ENCODE measurements at regions not wholly inside any gene's neighbourhood (a gene's known extent, or its start where the extent isn't known, plus 50 kb on each side); places are given as distances from the start of the nearest gene placed in this dataset.
"Not testable (repeated sequence)": the region's sequence is repeated elsewhere in the genome, so short reads cannot be mapped to it uniquely, and the experiment has no call there.

- H3K27ac ChIP-seq: no peak overlapping the region
- TF ChIP-seq, protein P1, sequence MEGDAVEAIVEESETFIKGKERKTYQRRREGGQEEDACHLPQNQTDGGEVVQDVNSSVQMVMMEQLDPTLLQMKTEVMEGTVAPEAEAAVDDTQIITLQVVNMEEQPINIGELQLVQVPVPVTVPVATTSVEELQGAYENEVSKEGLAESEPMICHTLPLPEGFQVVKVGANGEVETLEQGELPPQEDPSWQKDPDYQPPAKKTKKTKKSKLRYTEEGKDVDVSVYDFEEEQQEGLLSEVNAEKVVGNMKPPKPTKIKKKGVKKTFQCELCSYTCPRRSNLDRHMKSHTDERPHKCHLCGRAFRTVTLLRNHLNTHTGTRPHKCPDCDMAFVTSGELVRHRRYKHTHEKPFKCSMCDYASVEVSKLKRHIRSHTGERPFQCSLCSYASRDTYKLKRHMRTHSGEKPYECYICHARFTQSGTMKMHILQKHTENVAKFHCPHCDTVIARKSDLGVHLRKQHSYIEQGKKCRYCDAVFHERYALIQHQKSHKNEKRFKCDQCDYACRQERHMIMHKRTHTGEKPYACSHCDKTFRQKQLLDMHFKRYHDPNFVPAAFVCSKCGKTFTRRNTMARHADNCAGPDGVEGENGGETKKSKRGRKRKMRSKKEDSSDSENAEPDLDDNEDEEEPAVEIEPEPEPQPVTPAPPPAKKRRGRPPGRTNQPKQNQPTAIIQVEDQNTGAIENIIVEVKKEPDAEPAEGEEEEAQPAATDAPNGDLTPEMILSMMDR (conservative IDR thresholded peaks at IDR 0.05): no peak
These were observed 105.6 kb upstream of the PLXNA2 start for GRCh38 chr1:208349694-208350330.

DNA sequence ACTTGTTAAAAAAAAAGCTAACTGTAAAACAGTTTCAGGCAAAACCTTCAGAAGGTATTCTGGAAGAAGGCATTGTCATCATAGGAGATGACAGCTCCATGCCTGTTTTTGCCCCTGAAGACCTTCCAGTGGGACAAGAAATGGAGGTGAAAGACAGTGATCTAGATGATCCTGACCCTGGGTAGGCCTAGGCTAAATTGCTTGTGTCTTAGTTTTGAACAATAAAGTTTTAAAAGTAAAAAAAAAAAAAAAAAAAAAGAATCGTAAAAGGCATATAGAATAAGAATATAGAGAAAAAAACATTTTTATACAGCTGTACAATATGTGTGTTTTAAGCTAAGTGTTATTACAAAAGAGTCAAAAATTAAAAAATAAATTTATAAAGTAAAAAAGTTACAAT lies 106.6 kb upstream of the PLXNA2 start:
- TF ChIP-seq, protein P1 (conservative IDR thresholded peaks at IDR 0.05): no peak
- H3K27ac ChIP-seq: no peak overlapping the region

DNA sequence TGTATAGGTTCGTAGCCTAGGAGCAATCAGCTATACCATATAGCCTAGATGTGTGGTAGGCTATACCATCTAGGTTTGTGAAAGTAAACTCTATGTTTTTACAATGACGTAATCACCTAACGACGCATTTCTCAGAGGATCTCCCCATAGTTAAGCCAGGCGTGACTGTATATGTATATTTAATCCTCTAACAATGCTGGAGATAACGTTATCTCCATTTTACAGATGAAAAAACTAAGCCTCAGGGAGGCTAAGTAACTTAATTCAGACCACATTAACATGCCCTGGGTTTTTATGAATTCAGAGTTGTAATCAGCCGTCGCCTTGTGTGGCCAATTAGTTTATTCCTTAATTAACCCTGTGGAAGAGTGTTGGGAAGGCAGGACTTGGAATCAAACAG lies 107.7 kb upstream of the PLXNA2 start:
- TF ChIP-seq, protein P1 (conservative IDR thresholded peaks at IDR 0.05): no peak
- no peak overlapping the region for H3K27ac ChIP-seq

DNA sequence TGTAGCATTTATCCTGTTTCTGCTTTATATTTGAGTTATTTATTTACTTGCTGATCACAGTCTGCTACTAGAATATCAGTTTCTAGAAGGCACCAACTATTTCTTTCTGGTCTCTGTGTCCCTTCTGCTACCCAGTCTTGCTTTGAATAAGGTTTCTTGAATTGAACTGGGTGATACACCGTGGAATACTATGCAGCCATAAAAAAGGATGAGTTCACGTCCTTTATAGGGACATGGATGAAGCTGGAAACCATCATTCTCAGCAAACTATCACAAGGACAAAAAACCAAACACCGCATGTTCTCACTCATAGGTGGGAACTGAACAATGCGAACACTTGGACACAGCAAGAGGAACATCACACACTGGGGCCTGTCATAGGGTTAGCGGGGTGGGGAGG lies 109.6 kb upstream of the PLXNA2 start:
- H3K27ac ChIP-seq: not testable (repeated sequence)

DNA sequence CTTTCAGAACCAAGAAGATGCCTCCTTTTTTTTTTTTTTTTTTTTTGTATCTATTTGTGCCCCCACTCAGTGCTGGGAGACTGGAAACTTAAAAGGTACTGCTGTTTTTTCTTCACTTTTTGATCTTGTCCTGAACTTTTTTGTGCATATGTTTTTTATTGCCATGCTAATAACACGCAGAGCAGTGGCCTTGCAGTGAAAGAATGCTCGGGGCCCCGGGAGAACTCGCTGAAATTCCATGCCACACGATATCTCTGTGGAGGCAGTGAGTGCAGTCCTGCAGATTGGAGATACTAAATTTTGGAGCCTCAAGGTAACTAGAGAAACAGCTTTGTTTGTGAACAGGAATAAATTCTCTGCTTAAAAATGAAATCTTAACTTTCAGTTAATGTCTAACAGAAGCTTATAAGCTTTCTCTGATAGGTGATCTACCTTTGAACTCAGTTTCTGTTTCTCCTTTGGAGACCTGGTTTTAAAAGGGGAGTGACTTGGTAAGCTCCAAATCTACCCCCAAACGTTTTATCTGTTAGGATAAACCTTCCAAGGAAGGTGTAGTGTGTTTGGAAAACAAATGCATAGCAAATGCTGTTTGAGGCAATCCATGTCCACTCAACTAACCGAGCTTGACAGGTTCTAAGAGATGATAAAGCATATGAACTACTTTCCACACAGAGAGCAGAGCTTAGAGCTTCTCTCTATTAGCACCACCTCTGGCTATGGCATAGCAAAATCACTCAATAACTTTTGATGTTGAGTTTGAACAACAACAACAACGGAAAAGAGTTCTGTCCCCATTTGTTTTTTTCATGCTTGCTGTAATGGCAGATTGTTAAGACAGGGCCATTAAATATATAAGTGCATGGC lies 113.7 kb upstream of the PLXNA2 start:
- TF ChIP-seq, protein P1 (conservative IDR thresholded peaks at IDR 0.05): no peak
- no peak overlapping the region for H3K27ac ChIP-seq

DNA sequence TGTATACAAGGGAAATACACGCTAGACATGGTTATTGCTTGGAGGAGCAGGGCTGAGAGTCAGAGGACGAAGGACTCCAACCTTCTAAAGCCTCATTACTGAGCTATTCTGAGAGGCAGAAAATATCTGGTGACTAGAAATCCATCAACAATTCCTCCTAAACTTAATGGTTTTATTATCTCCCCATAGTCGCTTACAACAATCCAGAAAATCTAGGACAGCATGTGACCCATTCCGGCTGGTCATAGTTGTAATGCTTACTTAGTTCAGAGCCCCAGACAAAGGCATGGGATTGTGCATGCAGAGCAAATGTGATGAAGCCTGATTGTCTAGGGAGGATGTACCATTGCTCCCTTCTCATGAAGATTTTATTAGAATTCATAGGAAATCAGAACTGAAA lies 114.5 kb upstream of the PLXNA2 start:
- H3K27ac ChIP-seq: no peak overlapping the region
- TF ChIP-seq, protein P1 (conservative IDR thresholded peaks at IDR 0.05): no peak

DNA sequence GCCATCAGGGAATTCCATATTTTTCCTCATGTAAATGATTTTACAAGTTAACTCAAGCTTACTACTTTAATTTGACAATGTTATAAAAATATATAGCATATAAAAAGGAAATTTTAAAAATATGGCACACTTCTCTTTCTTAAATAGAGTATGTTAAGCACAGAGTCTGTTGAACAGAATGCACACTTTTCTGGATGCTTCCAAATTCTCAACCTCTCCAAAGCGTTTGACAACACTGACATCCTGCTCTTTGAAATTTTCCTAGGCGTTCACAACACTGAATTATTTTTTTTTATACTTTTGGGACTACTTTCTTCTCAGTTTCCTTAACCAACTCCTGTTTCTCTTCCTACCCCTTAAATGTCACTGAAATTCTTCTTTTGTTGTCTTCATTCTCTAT lies 117.8 kb upstream of the PLXNA2 start:
- TF ChIP-seq, protein P1 (conservative IDR thresholded peaks at IDR 0.05): no peak
- no peak overlapping the region for H3K27ac ChIP-seq

DNA sequence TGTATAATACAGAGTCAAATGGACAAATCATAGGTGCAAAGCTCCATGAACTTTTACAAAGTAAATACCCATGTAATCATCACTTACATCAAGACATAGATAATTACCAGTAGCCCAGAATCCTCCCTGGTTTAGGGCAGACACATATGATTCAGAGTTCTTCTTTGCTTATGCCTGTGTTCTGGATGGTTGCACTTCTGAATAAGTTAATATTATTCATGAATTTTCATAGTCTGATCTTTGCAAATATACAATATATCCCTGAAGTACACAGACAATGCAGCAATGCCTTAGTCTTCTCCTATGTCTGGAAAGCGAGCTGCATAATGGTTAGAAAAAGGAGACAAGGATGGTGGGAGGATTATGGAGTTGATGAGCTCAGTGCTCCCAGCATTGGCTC lies 122.4 kb upstream of the PLXNA2 start:
- TF ChIP-seq, protein P1 (conservative IDR thresholded peaks at IDR 0.05): no peak
- H3K27ac ChIP-seq: no peak overlapping the region
